CD4-positive, alpha-beta T cell treated with Interleukin-21 for 1 hour (primary cell): ENCODE measurements at regions not wholly inside any gene's neighbourhood (a gene's known extent, or its start where the extent isn't known, plus 50 kb on each side); places are given as distances from the start of the nearest gene placed in this dataset.

Experiments
- DNase-seq: peaks from one replicate; pipeline ENCODE4 v3.0.0-alpha.2; 2020

DNA sequence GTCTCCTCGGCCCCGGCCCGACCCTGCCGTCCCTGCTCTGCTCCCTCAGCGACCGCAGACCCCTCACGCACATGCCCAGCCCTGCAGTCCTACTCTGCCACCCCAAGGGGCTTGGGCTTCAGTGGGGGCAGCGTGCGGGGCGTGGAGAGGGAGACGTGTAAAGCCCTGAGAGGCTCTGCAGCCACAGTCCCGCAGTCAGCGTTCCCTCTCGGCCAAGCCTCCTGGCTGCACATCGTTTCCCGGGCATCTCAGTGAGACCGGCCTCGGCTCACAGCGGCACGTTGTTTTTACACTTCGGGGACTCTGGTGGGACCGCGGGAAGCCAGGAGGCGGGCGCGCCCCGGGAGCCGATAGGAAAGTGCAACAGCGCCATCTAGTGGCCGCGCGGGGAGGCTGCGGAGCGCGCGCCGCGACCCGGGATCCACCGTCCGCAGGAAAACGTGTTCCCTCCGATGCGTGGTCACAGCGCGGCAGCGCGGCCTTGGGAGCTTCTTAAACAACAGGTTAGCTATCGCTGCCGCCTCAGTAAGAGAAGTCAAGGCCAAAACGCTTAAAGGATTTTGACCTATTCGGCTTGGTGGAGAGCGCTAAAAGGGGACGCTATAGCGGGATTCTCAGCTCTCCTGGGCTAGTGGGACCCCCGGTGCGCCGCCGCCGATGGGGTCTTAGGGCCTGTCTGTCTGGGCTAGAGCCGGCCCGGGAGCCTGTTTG is 226.8 kb upstream of the IGF1R start:
- peak; percentile 41 for DNase-seq

DNA sequence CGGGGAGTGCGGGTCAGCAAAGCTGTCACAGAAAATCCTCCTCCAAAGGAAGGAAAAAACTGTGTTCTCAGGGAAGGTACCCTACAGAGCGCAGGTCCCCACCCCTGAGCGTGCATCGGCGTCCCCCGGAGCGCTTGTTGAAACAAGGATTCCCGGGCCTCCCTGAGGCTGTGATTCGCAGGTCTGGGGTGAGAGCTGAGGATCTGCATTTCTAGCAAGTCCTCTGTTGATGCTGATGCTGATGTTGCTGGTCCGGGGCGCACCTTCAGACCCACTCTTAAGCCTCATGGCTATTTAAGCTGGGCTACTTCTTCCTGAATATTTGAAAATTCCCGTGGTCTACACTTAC is 226.2 kb upstream of the IGF1R start:
- DNase-seq: no peak

DNA sequence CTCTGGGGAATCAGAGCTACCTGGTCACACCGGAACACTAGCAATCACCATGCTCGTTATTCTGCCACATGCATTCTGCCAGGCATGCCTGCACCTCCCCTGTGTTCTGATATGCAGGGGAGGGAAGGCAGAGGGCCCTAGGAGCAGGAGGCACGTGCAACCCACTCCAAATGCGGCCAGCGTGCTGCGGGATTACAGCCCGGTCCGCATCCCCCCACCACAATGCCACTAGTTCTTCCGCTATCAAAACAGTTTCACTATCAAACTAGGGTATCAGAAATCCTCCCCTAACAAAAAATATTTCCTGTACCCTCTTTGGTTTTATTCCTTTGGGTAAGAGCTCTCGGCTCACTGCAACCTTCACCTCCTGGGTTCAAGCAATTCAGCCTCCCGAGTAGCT is 223.2 kb upstream of the IGF1R start:
- no peak for DNase-seq

- no peak for DNase-seq
Measured at GRCh38 chr15:98427321-98427720, 221.0 kb upstream of the IGF1R start.

- DNase-seq: peak; percentile 36
Measured at GRCh38 chr15:98428253-98428989, 219.9 kb upstream of the IGF1R start.

DNA sequence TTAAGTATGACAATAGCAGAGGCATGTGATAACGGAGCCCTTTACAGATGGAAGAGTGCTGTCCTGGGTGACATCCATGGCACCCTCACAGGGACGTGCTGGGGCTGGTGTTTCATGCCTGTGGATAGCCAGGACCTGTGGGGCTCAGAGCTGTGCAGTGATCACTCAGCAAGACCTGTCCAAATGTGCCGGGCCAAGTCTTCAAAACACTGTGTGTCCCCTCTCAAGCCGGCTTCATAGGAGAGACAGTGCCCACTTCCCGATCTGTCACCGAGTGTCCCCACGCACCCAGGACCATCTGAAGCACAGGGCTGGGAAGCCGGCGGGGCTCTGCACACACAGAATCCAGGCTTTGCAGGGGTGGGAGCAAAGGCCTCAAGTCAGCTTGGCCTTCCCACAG is 217.2 kb upstream of the IGF1R start:
- no peak for DNase-seq

DNA sequence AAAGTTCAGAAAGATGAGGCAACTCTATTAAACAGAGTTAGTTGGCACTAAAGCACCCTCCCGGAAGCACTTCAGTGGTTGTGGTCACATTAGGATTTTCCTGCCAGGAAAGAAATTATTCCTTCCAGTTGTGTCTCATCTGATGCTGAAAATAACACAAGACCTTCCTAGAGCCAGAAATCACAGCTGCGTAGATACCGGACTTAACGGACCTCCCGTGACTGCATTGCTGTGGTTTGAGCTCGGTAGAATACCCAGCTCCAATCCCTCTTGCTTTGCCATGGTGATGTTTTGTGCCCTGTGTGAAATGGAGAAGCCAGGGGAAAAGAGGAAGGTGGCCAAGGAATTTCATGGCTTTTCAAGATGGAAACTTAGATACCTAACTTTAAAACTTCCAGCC is 215.0 kb upstream of the IGF1R start:
- no peak for DNase-seq

DNA sequence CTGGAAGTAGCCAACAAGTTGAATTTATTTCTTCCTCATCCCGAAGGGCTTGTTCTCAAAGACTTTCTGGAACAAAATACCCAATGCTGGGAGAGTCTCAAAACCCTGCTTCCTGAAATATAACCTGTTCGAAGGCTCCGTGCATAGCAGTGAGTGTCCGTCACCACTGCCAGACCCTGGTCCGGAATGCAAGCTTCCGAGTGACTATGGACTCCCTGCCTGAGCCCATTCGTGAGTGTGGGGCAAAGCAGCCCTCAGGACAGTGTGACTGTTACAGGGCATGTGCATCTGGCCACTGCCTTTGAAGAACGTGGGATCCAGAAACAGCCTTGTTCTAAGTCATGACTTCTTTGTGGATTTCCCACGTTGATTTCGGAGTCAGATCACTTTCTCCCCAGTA is 214.5 kb upstream of the IGF1R start:
- DNase-seq: no peak

GRCh38 chr15:98437752-98438151 is 210.6 kb upstream of the IGF1R start:
- no peak for DNase-seq

- no peak for DNase-seq
Measured at GRCh38 chr15:98438326-98438725, 210.0 kb upstream of the IGF1R start.

GRCh38 chr15:98438907-98439306 is 209.4 kb upstream of the IGF1R start:
- DNase-seq: no peak

- DNase-seq: no peak
Measured at GRCh38 chr15:98439523-98439942, 208.8 kb upstream of the IGF1R start.

DNA sequence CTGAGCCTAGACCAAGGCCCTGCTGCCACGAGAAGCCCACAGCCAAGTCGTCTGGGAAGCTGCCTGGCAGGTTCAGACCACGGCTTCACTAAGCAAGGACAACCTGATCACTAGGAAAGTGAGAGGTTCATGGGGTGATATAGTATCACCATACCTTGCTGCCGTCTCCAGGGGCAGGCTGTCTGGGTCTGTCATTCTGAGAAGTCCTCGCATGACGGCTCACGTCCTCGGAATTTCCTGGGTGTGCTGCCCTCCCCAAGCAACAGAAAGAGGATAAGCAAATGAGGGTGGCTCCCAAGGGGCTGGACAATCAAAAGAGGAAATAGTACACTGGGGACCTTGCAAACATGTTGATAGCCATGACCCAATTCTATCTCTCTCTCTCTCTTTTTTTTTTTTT is 207.4 kb upstream of the IGF1R start:
- no peak for DNase-seq

GRCh38 chr15:98441599-98441998 is 206.7 kb upstream of the IGF1R start:
- no peak for DNase-seq

DNA sequence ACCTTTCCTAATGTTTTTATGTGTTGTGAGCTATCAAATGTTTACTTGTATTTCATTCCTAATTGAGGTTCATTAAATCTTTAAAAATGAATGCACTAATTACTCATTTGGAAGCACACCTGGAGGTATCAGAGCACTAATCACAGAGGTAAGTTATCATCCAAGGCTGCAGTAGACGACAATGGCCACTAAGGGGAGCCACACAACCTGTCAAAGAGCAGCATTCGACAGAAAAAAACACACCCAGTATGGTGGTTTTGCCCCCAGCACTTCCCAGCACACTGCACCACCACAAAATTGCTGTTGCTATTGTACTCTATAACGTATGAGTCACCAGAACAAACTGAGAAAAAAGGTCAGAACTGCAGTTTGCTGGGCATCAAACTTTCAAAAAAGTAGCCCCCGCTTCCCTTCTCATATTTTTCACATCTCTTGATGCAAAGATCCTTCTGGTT is 205.9 kb upstream of the IGF1R start:
- DNase-seq: peak; percentile 39

DNA sequence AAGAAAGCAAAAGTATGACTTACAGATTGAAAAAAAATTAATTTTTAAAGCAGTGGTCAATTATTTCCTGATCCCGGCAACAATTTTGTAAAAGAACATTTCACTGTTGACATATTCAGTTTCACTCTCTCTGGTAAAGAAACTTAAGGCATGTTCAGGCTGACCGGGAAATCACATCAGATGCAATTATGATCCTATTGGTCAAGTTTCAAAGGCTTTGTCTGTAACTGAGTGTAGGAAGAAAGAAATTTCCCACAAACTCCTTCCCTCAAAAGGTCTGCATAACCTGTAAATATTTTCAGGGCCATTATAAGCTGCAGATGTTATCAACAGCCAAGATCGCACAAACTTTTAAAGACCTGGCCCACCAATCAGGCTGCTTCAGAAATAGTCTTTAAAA is 205.4 kb upstream of the IGF1R start:
- DNase-seq: no peak

DNA sequence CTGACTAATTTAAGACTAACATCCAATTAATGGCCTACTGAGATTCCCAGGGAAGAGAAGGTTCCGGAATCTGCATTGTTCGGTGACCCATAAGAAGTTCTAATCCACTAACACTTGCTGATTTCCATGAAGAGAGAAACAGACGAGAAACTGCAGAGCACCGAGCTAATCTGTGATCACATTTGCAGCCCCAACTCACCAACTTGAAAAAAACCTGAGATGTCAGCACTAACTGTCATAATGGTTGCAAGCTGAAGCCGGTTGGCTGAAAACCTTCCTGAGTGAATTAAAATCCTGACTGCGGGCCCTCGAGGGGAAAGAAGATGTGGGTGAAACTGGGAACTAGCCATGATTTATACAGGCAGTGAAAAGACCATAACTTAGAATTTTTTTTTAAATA is 204.8 kb upstream of the IGF1R start:
- no peak for DNase-seq

- no peak for DNase-seq
Measured at GRCh38 chr15:98444138-98444537, 204.2 kb upstream of the IGF1R start.

- no peak for DNase-seq
Measured at GRCh38 chr15:98445315-98445714, 203.0 kb upstream of the IGF1R start.

DNA sequence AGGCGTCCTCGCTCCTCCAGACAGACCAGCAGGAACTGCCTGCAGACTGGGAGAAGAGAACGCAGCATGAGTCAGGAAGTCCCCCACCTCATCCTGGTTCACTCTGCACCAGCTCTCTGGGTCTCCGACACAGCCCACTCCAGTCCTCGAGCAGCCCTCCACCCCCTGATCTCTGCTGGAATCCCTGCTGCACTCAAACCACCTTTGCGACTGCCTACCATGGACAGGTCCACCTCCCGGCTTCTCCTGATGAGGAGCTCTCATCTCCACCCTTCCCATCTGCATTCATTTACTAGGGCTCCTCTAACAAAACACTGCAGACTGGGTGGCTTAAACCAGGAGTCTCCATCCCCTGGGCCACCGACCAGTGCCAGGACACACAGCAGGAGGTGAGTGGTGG is 202.3 kb upstream of the IGF1R start:
- no peak for DNase-seq

DNA sequence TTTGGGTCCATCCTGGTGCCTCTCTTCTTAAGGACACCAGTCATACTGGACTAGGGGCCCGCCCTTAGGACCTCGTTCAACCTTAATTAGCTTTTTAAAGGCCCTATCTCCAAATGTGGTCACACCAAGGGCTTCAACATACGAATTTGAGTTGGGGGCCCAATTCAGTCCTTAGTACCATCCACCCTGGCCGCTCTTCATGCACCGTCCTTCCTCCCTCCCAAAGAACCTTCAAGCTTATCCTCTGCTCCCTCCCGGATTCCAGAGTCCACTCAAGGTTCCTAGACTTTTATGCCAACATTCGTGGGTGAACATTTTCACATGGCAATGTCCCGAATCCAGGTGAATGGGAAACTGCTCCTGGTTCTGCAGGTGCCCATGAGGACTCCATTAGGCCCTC is 201.3 kb upstream of the IGF1R start:
- no peak for DNase-seq

DNA sequence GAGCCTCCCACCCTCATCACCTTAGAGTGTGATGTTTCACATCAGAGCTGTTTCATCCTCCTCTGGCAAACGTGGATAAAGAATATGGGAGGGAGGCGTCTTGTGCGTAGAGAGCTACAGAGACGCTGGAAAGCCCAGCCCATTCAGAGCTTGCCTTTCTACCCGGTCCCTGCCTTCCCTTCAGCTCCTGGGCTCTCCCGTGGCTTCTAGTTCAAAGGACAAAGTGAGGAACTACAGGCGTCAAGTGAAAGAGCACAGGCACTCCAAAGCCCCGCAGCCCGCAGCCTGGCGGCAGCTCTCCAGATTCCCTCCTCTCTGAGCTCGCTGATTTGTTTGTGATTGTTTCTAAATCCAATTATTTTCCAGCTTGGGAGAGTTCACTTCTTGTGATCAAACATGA is 197.1 kb upstream of the IGF1R start:
- DNase-seq: no peak

- DNase-seq: no peak
Measured at GRCh38 chr15:98452238-98452637, 196.1 kb upstream of the IGF1R start.

DNA sequence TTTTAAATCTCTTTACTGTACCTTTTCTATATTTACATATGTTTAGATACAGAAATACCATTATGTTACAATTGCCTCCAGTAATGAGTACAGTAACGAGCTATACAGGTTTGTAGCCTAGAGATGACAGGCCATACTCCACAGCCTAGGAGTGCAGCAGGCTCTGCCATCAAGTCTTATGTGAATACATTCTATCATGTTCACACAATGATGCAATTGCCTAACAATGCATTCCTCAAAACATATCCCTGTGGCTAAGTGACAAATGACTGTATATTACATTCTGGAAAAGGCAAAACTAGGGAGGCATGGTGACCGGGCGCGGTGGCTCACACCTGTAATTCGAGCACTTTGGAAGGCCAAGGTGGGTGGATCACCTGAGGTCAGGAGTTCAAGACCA is 192.4 kb upstream of the IGF1R start:
- DNase-seq: no peak

DNA sequence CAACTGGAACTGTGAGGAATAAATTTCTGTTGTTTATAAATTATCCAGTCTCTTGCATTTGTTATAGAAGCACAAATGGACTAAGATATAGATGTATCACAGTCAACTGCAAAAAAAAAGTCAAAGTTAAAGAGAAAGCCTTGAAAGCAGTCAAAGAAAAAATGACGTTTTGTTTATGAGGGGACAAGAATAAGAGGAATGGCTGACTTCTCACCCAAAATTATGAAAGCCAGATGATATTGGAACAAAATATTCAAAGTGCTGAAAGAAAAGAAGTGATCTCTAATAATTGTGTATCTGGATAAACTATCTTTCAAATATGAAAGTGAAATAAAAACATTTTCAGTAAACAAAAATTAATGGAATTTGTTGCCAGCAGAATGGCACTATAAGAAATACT is 171.8 kb upstream of the IGF1R start:
- DNase-seq: no peak
